Neural progenitor cell (in vitro differentiated cells): ENCODE measurements at regions not wholly inside any gene's neighbourhood (a gene's known extent, or its start where the extent isn't known, plus 50 kb on each side); places are given as distances from the start of the nearest gene placed in this dataset.

ENCODE experiments used
- CTCF ChIP-seq: fragments of 200-600 bp; sonication (generic); IDR thresholded peaks from 2 replicates; pipeline ENCODE4 v1.5.1; 2017; ENCODE audit warnings: antibody characterized with exemption, mild to moderate bottlenecking
- EZH2 ChIP-seq: fragments of 200-600 bp; sonication (generic); IDR thresholded peaks from 2 replicates; pipeline ENCODE4 v1.6.1; 2017; ENCODE audit warnings: antibody characterized with exemption, mild to moderate bottlenecking, moderate library complexity
- EZH2phosphoT487 ChIP-seq: fragments of 200-600 bp; sonication (generic); IDR thresholded peaks from 2 replicates; pipeline ENCODE4 v1.6.1; 2017; ENCODE audit warnings: antibody characterized with exemption

- TF ChIP-seq CTCF (no peak), EZH2 (no peak), EZH2phosphoT487 (no peak)
These were observed 266.6 kb downstream of the KCTD12 start for GRCh38 chr13:76619631-76620030.
